DMS53 treated with DMSO at 0.1 percent for 48 hours (cell line): ENCODE measurements at regions not wholly inside any gene's neighbourhood (a gene's known extent, or its start where the extent isn't known, plus 50 kb on each side); places are given as distances from the start of the nearest gene placed in this dataset.

Experiments
- DNase-seq: peaks from one replicate; lab custom pipeline; 2025; ENCODE audit not compliant: unreplicated experiment; lab: John Stamatoyannopoulos, UW

- DNase-seq = no peak
Measured at GRCh38 chr11:122240638-122241037, 124.6 kb upstream of the BLID start.

- DNase-seq = peak; percentile 37
Measured at GRCh38 chr11:122235615-122236014, 119.6 kb upstream of the BLID start.

GRCh38 chr11:122234780-122235179 is 118.8 kb upstream of the BLID start:
- no peak for DNase-seq

- DNase-seq = no peak
Measured at GRCh38 chr11:122234257-122234656, 118.2 kb upstream of the BLID start.

GRCh38 chr11:122232985-122233384 is 117.0 kb upstream of the BLID start:
- no peak for DNase-seq

- DNase-seq = no peak
Measured at GRCh38 chr11:122230385-122230755, 114.4 kb upstream of the BLID start.

GRCh38 chr11:122229481-122230384 is 113.7 kb upstream of the BLID start:
- no peak for DNase-seq

GRCh38 chr11:122229078-122229477 is 113.1 kb upstream of the BLID start:
- DNase-seq = no peak

- DNase-seq = no peak
Measured at GRCh38 chr11:122226810-122227379, 110.9 kb upstream of the BLID start.

- no peak for DNase-seq
Measured at GRCh38 chr11:122224867-122225266, 108.9 kb upstream of the BLID start.

- DNase-seq = no peak
Measured at GRCh38 chr11:122220321-122220720, 104.3 kb upstream of the BLID start.

- no peak for DNase-seq
Measured at GRCh38 chr11:122219791-122220190, 103.8 kb upstream of the BLID start.

GRCh38 chr11:122215244-122215992 is 99.4 kb upstream of the BLID start:
- peak; percentile 17 for DNase-seq

- DNase-seq = no peak
Measured at GRCh38 chr11:122214567-122214966, 98.6 kb upstream of the BLID start.

GRCh38 chr11:122214080-122214479 is 98.1 kb upstream of the BLID start:
- no peak for DNase-seq

GRCh38 chr11:122213171-122213570 is 97.2 kb upstream of the BLID start:
- DNase-seq = no peak

- DNase-seq = no peak
Measured at GRCh38 chr11:122210367-122210997, 94.5 kb upstream of the BLID start.

- DNase-seq = no peak
Measured at GRCh38 chr11:122209619-122210366, 93.8 kb upstream of the BLID start.

- DNase-seq = no peak
Measured at GRCh38 chr11:122207921-122208764, 92.1 kb upstream of the BLID start.

- no peak for DNase-seq
Measured at GRCh38 chr11:122207505-122207904, 91.5 kb upstream of the BLID start.
